GM19238 (cell line): ENCODE measurements at regions not wholly inside any gene's neighbourhood (a gene's known extent, or its start where the extent isn't known, plus 50 kb on each side); places are given as distances from the start of the nearest gene placed in this dataset.
"Not testable (repeated sequence)": the region's sequence is repeated elsewhere in the genome, so short reads cannot be mapped to it uniquely, and the experiment has no call there.

Source experiments
- DNase-seq: peaks from one replicate; pipeline ENCODE4 v3.0.0; 2011; ENCODE audit warnings: low spot score; ENCODE audit not compliant: insufficient read length

DNA sequence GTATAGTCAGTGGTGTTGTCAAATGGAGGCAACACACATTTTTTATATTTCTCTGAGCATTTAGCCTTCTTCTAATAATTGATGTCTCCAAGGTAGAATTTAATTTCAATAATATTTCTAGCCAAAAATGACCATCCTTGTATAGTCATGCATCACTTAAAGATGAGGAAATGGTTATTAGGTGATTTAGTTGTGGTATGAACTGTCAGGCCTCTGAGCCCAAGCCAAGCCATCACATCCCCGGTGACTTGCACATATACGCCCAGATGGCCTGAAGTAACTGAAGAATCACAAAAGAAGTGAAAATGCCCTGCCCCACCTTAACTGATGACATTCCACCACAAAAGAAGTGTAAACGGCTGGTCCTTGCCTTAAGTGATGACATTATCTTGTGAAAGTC is 115.6 kb upstream of the SMLR1 start:
- DNase-seq = not testable (repeated sequence)

DNA sequence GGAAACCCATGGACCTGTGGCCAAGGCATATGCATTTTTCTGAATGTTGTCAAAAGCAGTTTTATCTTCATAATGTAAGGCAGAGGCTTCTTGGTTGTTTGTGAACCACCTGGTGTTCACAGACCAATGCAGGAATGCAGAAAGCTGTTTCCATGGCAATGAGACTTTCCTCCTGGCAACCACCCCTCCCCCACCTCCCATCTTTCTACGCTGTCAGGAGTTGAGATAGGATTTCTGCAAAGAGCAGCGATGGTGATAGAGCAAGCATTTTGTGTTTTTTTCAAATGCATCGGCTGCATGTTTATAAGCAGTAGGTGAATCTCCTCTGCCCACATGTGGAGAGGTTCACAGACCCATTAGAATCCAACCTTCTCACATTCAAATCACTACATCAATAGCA is 114.1 kb upstream of the SMLR1 start:
- no peak for DNase-seq

DNA sequence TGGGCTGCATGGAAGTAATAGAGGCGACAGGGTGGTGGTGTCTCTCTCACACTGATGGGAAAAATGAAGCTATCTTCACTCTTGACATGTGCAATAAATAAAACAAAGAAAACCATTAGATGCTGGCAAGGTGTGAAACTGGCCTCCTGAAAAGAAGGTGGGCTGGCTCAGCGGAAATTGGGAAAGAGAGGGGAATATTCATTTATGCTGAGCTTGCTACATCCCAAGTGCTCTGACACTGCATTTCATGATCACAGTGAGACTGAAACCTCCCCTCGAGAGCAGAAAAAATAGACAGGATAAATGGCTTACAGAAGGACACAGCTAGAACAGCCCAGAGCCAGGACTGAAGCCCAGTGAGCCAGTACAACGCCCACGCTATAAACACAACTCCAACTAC is 112.1 kb upstream of the SMLR1 start:
- DNase-seq = no peak

DNA sequence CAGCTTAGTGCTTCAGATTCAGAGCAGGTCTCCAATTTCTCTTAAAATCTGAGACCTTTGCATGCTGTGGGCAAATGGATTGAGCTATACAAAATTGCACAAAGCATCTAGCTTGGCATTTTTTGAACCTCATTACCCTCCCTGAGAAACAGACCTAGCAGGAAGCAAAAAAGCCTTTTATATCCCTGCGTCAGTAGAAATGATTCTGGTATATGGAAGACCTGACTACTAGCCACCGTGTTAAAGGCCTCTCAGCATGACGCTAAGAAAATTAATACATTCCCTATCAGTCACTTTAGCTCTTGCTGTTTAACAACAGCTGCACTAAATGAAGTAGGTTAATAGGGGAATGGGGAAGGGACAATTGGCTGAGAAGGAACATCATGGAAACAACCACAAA is 110.7 kb upstream of the SMLR1 start:
- no peak for DNase-seq

DNA sequence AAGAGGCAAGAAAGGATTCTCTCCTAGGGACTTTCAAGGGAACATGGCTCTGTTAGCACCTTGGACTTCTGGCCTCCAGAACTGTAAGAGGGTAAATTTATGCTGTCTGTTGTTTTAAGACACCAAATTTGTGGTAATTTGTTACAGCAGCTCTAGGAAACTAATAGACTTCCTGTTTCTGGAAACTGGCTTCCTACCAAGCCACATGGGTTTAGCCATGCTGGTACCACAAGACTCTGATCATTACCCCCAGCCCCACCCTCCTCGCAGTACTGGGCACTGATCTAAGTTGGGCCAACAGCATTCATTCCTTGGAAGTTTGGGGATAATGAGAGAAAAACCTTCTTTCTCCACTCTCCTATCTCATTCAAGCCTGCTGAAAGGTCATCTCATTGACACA is 109.5 kb upstream of the SMLR1 start:
- DNase-seq = no peak

DNA sequence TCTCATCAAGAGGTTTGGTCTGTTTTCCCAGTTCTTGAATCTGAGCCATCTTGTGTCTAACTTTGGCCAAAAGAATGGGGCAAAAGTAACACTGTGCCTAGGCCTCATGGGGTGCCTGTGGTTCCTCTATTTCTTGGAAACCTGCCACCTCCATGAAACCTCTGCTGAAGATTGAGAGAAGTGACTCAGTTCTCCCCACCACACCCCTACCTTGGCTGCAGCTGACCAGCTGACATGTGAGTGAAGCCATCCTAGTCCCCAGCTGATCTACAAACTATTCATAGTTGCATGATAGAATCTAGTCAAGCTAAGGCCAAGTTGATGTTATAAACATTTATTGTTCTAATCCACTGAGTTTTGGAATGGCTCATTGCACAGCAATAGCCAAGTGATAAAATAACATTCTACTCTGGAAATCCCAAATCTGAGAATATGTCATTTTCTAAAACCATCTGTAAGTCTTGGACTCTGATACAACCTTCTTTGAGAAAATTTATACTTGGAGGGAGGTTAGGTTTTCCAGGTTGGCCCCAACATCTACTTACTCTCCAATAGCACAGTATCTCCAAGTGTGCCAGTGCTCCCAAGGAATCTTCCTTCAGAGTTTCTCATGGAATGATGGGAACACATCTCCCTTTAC is 107.0 kb upstream of the SMLR1 start:
- no peak for DNase-seq

DNA sequence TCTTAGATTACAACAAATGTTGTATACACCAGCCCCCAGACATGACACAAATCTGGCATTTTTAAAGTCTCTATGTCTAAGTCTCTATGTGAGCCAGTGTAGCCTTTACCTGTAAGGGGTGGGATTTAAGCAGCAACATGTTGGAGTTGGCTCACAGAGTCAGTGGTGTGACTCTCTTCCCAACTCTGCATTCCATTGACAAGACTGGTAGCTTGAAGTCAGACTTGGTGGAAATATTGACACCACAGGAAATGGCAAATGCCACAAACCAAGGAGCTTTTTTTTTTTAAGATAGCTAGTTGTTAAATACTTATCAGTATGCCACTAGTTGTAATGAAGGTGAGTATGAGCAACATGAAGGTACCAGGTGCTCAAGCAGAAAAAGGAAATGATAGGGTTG is 103.1 kb upstream of the SMLR1 start:
- no peak for DNase-seq

DNA sequence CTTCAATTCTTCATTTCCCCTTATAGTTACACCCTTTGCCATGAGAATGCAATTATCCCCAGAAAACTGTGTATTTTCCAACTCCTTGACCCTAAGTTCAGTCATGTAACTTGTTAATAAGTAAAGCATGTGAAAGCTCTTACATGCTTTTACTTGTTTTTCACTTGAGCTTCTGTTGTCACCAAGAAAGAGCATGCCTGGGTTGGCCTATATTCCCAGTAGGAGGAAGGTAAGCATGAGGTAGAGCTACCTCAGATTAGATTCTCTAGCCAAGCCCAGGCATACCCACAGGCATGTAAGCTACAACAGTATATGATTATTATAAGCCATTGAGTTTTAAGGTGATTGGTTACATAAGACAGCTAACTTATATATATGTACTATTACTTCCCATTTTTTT is 101.7 kb upstream of the SMLR1 start:
- no peak for DNase-seq

DNA sequence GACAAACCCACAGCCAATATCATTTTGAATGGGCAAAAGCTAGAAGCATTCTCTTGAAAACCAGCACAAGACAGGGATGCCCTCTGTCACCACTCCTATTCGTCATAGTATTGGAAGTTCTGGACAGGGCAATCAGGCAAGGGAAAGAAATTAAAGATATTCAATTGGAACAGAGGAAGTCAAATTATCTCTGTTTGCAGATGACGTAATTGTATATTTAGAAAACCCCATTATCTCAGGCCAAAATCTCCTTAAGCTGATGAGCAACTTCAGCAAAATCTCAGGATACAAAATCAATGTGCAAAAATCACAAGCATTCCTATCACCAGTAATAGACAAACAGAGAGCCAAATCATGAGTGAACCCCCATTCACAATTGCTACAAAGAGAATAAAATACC is 99.1 kb upstream of the SMLR1 start:
- not testable (repeated sequence) for DNase-seq

DNA sequence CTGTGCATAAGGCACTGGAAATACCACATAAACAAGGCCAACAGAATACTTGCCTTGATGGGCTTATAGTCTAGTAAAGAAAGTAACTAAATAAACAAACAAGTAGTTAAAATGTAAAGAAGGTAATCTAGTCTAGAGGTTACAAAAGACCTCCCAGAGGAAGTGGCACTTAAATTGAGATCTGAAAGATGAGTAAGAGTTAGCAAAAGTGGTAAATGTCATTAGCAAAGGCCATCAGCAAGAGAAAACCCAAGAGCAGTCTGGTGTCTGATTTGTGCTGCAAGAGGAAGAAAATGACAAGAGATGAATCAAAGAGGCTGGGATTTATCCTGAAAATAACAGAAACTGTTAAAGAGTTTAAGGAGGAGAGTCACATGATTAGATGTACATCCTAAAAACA is 96.6 kb upstream of the SMLR1 start:
- no peak for DNase-seq

DNA sequence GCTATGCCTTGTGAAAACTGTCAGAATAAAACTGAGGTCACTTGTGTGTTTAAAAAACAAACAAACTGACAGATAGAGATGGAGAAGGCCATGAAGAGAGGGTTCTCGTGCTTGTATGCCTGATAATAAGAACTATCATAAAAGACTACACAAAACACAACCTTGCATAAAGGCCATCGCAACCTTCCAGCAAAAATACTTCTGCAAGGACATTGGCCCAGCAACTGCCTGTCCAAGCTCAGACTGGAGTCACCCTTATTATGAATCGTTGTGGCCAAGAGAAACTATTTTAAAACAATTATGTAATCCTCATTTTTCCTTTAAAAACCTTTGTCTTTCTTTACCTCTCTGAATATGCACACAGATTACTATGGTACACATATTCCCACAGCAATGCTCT is 93.0 kb upstream of the SMLR1 start:
- no peak for DNase-seq

DNA sequence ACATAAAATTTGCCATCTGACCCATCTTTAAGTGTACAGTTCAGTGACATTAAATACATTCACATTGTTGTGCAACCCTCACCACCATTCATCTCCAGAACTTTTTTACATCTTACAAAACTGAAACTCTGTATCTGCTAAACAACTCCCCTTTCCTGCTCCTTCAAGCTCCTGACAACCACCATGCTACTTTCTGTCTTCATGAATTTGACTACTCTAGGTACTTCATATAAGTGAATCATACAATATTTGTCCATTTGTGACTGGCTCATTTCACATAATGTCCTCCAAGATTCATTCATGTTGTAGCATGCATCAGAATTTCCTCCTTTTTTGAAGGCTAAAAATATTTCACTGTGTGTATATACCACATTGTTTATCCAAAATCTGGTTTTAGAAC is 86.9 kb upstream of the SMLR1 start:
- DNase-seq = no peak

DNA sequence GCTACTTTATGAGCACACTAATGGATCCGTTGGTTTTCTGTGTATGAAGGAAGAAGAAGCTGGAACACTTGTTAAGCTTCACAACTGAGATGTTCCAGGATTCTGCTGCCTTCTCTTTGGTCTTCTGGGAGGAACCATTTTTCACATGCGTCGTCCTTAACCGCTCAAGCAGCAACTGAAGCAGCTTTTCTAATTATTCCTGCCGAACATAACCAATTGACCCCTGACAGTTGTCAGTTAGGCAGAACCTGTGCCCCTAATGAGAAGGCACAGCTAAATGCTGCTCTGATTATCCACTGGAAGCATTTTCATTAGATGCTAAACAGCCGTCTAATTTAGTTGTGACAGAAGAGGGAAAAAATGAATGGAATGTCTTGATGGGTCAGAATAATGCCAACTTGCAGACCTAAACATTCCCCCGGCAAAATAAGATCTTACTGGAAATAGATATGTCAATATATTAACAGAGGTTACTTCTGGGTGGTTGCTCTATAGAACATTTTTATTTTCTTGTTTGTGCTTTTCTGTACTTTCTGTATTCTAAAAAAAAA is 85.0 kb upstream of the SMLR1 start:
- DNase-seq = no peak

DNA sequence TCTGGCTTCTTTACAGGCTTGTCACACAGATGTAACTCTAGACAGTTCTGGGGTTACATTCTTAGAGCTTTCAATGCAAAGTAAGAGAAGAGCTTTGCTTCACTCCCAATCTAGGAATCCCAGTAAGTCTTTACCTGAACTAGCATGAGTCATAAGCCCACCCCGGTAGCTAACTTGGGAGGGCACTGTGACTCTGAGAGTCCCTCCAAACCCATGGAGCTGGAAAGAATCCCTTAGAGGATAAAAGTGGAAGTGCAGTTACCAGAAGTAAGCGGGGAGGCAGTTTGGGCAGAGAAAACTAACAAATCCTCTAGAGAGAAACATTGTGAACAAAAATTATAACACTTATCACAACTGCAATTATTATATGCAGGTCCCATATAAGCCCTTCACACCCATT is 84.0 kb upstream of the SMLR1 start:
- no peak for DNase-seq

DNA sequence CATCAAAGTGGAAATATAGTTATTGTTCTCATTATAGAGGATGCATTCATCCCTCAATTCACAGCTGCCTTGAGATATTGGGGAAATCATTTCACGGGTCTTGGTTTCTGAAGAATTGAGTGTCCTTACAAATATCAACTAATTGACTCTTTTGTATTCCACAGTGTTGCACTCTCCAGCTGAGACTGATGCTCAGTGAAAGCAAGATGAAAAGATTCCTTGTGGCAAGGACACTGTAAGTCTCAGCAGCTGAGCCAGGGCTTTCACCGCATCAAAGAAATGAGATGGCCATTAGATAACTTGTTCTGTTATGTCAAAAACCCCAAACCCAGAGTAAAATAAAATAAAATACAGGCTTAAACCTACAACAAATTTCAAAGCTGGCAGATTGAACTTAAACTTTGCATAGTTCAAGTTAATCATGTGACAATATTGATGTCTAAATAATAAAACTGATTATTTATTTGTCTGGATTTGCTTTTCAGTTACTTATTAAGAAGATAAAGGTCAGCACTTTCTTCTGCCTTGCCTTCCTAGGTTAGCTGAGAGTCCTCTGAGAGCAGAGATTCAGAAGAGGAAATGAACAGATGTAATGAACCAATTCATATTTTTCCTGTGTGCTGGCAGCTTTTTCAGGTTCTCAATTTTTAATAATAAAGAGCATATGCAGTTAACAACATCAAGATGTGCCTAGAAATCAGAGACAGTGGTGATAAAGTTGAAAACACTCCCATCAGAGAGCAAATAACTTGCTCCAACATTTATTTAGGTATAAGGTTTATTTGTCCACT is 82.4 kb upstream of the SMLR1 start:
- no peak for DNase-seq

DNA sequence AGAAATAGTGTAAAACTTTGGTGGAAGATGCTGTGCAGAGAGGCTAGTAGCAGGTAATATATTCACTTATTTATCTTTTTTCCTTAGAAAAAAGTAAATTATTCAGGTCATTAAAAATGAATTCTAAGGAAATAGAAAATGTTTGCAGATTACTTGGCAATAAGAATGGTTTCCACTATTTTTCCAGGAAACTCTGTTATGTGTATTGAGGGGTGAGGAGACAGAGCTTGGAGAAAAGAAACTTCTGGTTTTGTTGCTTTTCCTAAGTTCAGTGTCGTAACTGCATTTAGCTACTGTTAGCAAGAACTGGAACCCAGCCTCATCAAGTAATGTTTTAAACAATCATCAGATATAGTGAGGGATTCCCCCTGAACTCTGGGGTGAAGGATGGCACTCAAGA is 79.2 kb upstream of the SMLR1 start:
- no peak for DNase-seq

DNA sequence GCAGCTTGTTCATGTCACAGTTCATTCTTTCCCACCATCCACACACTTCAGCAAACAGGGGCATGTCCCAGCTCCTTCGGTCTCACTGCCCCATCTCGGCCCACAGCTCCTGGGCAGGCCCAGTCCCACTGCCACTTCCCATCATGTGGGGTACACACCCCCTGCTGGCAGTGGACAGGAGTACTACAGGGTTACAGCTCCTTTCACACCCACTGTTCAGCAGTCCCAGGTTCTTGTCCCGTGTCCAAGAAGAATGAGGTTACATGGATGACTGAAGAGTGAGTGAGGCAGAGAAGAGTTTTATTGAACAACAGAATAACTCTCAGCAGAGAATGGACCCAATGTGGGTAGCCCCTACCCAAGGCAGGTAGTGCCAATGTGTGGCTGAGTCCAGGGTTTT is 77.8 kb upstream of the SMLR1 start:
- DNase-seq = no peak

DNA sequence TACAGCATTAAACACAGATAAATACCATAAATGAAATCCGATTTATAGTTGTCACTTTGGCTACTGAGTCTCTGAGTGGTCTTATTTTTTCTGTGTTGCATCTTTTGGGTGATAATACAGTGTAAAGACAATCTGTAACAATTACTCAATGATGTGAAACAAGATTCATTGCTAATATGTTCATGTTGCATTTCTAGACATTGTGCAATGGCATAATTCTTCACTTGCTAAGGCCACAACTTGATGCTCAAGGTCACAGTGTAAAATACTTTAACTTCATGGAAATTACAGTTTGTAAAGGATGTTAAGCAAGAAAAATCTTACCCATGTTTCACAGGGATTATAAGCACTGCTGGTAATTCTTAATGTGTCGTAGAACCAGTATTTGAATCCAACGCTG is 74.9 kb upstream of the SMLR1 start:
- DNase-seq = no peak

DNA sequence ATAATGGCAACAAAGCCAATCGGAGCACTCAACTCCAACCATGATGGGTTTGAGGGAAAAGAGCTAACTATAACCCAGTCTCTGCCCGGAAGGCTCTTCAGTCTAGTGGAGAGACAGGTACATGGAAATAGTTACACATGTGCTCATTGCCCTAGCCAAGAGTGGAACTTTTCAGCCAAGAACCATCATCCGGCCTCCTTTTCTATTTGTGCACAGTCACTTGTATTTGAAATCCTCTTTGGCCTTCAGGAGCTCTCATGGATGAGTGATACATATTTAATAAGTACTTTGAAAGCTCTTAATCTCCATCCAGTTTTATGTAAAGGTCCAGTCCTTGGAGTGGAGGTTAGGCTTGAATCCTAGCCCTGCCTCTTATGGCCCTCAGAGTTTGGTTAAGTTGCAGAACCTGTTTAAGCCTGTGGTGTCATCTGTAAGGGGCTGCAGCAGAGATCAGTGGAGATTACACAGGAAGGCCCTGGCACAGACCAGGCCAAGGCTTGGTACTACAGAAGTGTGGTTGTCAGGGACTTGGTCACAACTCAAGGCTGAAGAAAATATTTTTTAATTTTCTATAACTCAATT is 72.3 kb upstream of the SMLR1 start:
- DNase-seq = no peak

DNA sequence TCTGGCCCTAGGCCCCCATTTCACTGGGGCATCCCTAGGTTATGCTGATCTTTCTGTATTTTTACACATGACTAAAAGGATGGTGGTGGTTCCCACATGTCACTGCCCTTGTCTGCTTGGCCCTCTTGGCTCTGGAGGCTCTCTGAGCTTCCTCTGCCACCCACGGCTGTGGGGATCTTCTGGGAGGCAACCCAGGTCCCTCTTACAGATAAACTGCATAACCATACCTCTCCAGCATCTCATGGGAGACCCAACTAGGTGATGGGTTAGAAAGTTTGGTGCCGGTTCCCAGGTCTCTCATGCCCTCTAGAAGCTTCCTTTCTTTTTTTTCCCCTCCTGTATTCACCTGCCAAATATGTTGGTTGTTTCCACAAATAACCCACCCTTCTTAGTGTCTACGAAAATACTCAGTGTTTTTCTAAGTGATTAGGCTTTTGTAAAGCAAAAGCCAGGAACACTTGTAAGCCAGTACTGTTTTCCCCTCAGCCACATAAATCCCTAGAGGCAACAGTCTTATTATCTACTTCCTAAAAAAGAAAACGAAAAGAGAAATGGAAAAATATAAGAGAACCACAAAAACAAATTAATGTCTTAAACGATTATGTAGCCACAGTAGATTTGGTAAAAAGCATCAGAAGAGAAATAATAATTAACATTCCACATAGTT is 71.7 kb upstream of the SMLR1 start:
- no peak for DNase-seq

DNA sequence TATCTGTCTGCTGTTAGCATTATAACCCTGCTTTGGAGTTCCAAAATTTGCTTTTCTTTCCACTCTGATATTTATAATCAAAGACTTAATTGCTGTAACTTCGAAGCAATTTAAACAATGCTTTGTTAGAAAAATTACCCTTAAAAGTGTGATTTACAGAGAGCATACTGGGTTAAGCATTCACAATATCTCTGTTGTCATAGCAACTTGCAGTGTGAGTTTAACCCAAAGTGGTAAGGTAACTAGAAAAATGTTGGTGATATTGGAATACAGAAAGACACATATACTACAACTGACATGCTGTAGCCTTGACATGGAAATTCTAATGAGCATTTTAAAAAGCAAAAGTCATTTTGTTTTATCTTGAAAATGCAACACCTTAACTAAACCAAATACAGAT is 70.4 kb upstream of the SMLR1 start:
- DNase-seq = no peak

DNA sequence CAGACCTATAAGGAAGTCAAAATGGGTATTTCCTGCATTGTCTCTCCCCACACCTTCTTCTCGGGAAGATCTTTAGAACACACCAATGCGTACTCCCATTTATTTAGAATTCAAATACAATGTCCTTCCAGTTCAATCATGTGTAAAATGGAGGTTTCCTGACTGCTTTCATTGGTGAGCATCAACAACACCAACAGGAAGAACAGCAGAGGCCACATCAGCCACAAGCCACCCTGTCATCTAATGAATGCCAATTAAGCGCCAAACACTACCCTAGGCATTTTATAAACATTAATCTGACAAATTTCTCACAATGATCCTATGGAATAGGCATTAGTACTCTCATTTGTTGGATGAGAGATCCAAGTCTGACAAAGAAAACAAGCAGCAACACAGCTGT is 68.4 kb upstream of the SMLR1 start:
- DNase-seq = no peak
